OCI-LY3 (cell line): ENCODE measurements at regions not wholly inside any gene's neighbourhood (a gene's known extent, or its start where the extent isn't known, plus 50 kb on each side); places are given as distances from the start of the nearest gene placed in this dataset.

Experiments
- EZH2phosphoT487 ChIP-seq: fragments of 200-600 bp; shearing (Covaris generic); IDR thresholded peaks from 2 replicates; pipeline ENCODE4 v1.6.1; 2018; ENCODE audit warnings: antibody characterized with exemption, mixed run types, low read depth
- TF ChIP-seq, protein P1 (sequence below): fragments of 200-600, 300-600 bp; sonication (generic); IDR thresholded peaks from 2 replicates; pipeline ENCODE4 v1.5.1; 2014; ENCODE audit warnings: antibody characterized with exemption, low read length, low read depth

- TF ChIP-seq, protein P1, sequence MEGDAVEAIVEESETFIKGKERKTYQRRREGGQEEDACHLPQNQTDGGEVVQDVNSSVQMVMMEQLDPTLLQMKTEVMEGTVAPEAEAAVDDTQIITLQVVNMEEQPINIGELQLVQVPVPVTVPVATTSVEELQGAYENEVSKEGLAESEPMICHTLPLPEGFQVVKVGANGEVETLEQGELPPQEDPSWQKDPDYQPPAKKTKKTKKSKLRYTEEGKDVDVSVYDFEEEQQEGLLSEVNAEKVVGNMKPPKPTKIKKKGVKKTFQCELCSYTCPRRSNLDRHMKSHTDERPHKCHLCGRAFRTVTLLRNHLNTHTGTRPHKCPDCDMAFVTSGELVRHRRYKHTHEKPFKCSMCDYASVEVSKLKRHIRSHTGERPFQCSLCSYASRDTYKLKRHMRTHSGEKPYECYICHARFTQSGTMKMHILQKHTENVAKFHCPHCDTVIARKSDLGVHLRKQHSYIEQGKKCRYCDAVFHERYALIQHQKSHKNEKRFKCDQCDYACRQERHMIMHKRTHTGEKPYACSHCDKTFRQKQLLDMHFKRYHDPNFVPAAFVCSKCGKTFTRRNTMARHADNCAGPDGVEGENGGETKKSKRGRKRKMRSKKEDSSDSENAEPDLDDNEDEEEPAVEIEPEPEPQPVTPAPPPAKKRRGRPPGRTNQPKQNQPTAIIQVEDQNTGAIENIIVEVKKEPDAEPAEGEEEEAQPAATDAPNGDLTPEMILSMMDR, result no peak
- TF ChIP-seq EZH2phosphoT487, result no peak
These were observed 175.2 kb downstream of the TYW3 start for GRCh38 chr1:74908131-74908530.
